ENCODE measurements at regions not wholly inside any gene's neighbourhood (a gene's known extent, or its start where the extent isn't known, plus 50 kb on each side); places are given as distances from the start of the nearest gene placed in this dataset.

- H3K9ac ChIP-seq (ENCODE audit: low read depth, low read length, poor library complexity, severe bottlenecking), result no peak overlapping the region
- no peak for TF ChIP-seq EZH2phosphoT487 (IDR thresholded peaks at IDR 0.05; ENCODE audit: borderline replicate concordance)
- no peak for TF ChIP-seq CTCF (conservative IDR thresholded peaks at IDR 0.05; ENCODE audit: low read length)
- H3F3A ChIP-seq (ENCODE audit: low read depth), result no peaks in the 10 kb centered on the region
- no peak overlapping the region for H2AFZ ChIP-seq (ENCODE audit: low read length)
- H3K79me2 ChIP-seq (ENCODE audit: insufficient read depth, low read length), result no peaks in the 10 kb centered on the region
- H3K4me1 ChIP-seq (ENCODE audit: insufficient read depth, low read length, poor library complexity, severe bottlenecking), result peaks cover 33% of the 10 kb centered on the region
- no peaks in the 10 kb centered on the region for H3K36me3 ChIP-seq (ENCODE audit: insufficient read depth, low read length)
- H3K4me2 ChIP-seq (ENCODE audit: low read depth, low read length, poor library complexity, severe bottlenecking), result no peak overlapping the region
- H3K9me2 ChIP-seq (replicated peaks; ENCODE audit: low read depth, low read length), result no peaks in the 10 kb centered on the region
- H3K4me3 ChIP-seq (ENCODE audit: low read length, poor library complexity, severe bottlenecking), result no peak overlapping the region
- H3K9me3 ChIP-seq (ENCODE audit: insufficient read depth, low read depth, low read length), result no peaks in the 10 kb centered on the region
- H3K27me3 ChIP-seq (ENCODE audit: insufficient read depth, low read length, poor library complexity, severe bottlenecking), result no peaks in the 10 kb centered on the region
- H4K20me1 ChIP-seq (ENCODE audit: insufficient read depth, low read length, poor library complexity, severe bottlenecking), result no peaks in the 10 kb centered on the region
Observed at GRCh38 chrX:113651306-113651705, 810.7 kb upstream of the AMOT start.

- no peak overlapping the region for H2AFZ ChIP-seq (ENCODE audit: low read length)
- no peaks in the 10 kb centered on the region for H4K20me1 ChIP-seq (ENCODE audit: insufficient read depth, low read length, poor library complexity, severe bottlenecking)
- H3K4me3 ChIP-seq (ENCODE audit: low read length, poor library complexity, severe bottlenecking), result no peak overlapping the region
- no peaks in the 10 kb centered on the region for H3K9me3 ChIP-seq (ENCODE audit: insufficient read depth, low read depth, low read length)
- H3K27me3 ChIP-seq (ENCODE audit: insufficient read depth, low read length, poor library complexity, severe bottlenecking), result no peaks in the 10 kb centered on the region
- no peak overlapping the region for H3K9ac ChIP-seq (ENCODE audit: low read depth, low read length, poor library complexity, severe bottlenecking)
- H3K36me3 ChIP-seq (ENCODE audit: insufficient read depth, low read length), result no peaks in the 10 kb centered on the region
- no peaks in the 10 kb centered on the region for H3K4me1 ChIP-seq (ENCODE audit: insufficient read depth, low read length, poor library complexity, severe bottlenecking)
- no peaks in the 10 kb centered on the region for H3K79me2 ChIP-seq (ENCODE audit: insufficient read depth, low read length)
- no peak overlapping the region for H3K4me2 ChIP-seq (ENCODE audit: low read depth, low read length, poor library complexity, severe bottlenecking)
- TF ChIP-seq CTCF (conservative IDR thresholded peaks at IDR 0.05; ENCODE audit: low read length) (no peak), EZH2phosphoT487 (IDR thresholded peaks at IDR 0.05; ENCODE audit: borderline replicate concordance) (no peak)
- no peaks in the 10 kb centered on the region for H3F3A ChIP-seq (ENCODE audit: low read depth)
- no peaks in the 10 kb centered on the region for H3K9me2 ChIP-seq (replicated peaks; ENCODE audit: low read depth, low read length)
Observed at GRCh38 chrX:113644426-113644825, 803.8 kb upstream of the AMOT start.

GRCh38 chrX:113634565-113634964, 793.9 kb upstream of the AMOT start:
- Histone ChIP-seq H3K9me2 (replicated peaks; ENCODE audit: low read depth, low read length) (no peaks in the 10 kb centered on the region), H3K36me3 (ENCODE audit: insufficient read depth, low read length) (no peaks in the 10 kb centered on the region), H3K27me3 (ENCODE audit: insufficient read depth, low read length, poor library complexity, severe bottlenecking) (no peaks in the 10 kb centered on the region), H3K4me1 (ENCODE audit: insufficient read depth, low read length, poor library complexity, severe bottlenecking) (no peaks in the 10 kb centered on the region), H3K9ac (ENCODE audit: low read depth, low read length, poor library complexity, severe bottlenecking) (no peak overlapping the region), H3K4me2 (ENCODE audit: low read depth, low read length, poor library complexity, severe bottlenecking) (no peak overlapping the region), H3K9me3 (ENCODE audit: insufficient read depth, low read depth, low read length) (no peaks in the 10 kb centered on the region), H2AFZ (ENCODE audit: low read length) (no peak overlapping the region), H3K4me3 (ENCODE audit: low read length, poor library complexity, severe bottlenecking) (no peak overlapping the region), H4K20me1 (ENCODE audit: insufficient read depth, low read length, poor library complexity, severe bottlenecking) (no peaks in the 10 kb centered on the region), H3F3A (ENCODE audit: low read depth) (no peaks in the 10 kb centered on the region), H3K79me2 (ENCODE audit: insufficient read depth, low read length) (no peaks in the 10 kb centered on the region)
- TF ChIP-seq EZH2phosphoT487 (IDR thresholded peaks at IDR 0.05; ENCODE audit: borderline replicate concordance), result no peak
- no peak for TF ChIP-seq CTCF (conservative IDR thresholded peaks at IDR 0.05; ENCODE audit: low read length)
